ENCODE measurements at regions not wholly inside any gene's neighbourhood (a gene's known extent, or its start where the extent isn't known, plus 50 kb on each side); places are given as distances from the start of the nearest gene placed in this dataset.

DNA sequence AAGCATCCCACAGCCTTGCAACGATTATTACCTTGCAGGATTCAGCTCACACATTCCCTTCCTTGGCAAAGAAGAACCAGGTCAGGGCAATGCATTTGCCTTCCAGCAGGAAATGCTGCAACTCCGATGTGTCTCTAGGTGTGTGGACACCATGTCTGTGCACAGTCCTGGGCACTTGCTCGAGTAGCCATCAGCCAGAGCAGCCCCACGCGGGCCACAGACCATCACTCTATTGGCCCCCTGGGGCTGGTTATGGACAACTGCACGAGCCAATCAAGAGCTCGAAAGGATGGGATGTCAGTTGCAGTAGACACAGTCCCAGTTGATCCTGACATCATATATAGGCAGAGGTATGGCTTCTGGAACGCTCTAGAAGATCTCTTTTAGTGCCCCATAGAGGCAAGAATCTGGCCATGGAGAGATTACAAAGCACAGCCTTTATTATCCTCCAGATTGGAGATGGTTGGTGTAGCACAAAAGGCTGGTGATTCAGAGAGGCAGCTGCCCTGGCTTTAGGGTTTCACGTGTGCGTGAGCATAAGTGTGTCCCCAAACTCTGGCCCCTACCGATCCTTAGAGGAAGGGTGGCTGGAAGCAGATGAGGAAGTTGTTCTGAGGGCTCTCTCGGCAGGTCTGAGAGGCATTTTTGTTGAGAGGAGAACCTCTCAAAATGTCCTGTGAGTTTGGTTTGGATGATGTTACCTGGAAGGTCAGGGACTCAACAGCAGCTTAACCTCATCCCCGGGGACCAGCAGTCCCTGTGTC lies 403.8 kb downstream of the SEC14L1 start:
- Histone ChIP-seq H3K4me2 (ENCODE audit: low read length) (no peak overlapping the region), H3K9me2 (replicated peaks; ENCODE audit: control insufficient read depth, low read length) (no peaks in the 10 kb centered on the region), H4K20me1 (ENCODE audit: control insufficient read depth, insufficient read depth, low read depth, low read length) (no peaks in the 10 kb centered on the region), H3K9me3 (ENCODE audit: control insufficient read depth, insufficient read depth, low read length) (no peaks in the 10 kb centered on the region), H3K4me3 (ENCODE audit: low read length) (no peak overlapping the region), H3F3A (ENCODE audit: control insufficient read depth, insufficient read depth) (no peaks in the 10 kb centered on the region), H3K27ac (ENCODE audit: low read depth, low read length) (no peak overlapping the region), H3K4me1 (ENCODE audit: control insufficient read depth, low read length) (peaks cover 7% of the 10 kb centered on the region), H3K27me3 (ENCODE audit: control insufficient read depth, low read length) (peaks cover 21% of the 10 kb centered on the region), H3K36me3 (ENCODE audit: control insufficient read depth, low read length) (no peaks in the 10 kb centered on the region), H3K79me2 (ENCODE audit: control insufficient read depth, low read length) (no peaks in the 10 kb centered on the region)
- TF ChIP-seq EZH2phosphoT487 (IDR thresholded peaks at IDR 0.05; ENCODE audit: borderline replicate concordance, low read length) (no peak), CTCF (IDR thresholded peaks at IDR 0.05; ENCODE audit: low read depth, low read length, poor library complexity, severe bottlenecking) (no peak)

- TF ChIP-seq EZH2phosphoT487 (IDR thresholded peaks at IDR 0.05; ENCODE audit: borderline replicate concordance, low read length) (no peak), CTCF (IDR thresholded peaks at IDR 0.05; ENCODE audit: low read depth, low read length, poor library complexity, severe bottlenecking) (no peak)
- no peaks in the 10 kb centered on the region for H3K79me2 ChIP-seq (ENCODE audit: control insufficient read depth, low read length)
- no peaks in the 10 kb centered on the region for H3K9me3 ChIP-seq (ENCODE audit: control insufficient read depth, insufficient read depth, low read length)
- no peak overlapping the region for H3K27ac ChIP-seq (ENCODE audit: low read depth, low read length)
- no peaks in the 10 kb centered on the region for H3K9me2 ChIP-seq (replicated peaks; ENCODE audit: control insufficient read depth, low read length)
- H4K20me1 ChIP-seq (ENCODE audit: control insufficient read depth, insufficient read depth, low read depth, low read length): no peaks in the 10 kb centered on the region
- peaks cover 18% of the 10 kb centered on the region for H3K27me3 ChIP-seq (ENCODE audit: control insufficient read depth, low read length)
- H3K4me2 ChIP-seq (ENCODE audit: low read length): no peak overlapping the region
- H3K4me3 ChIP-seq (ENCODE audit: low read length): no peak overlapping the region
- H3K4me1 ChIP-seq (ENCODE audit: control insufficient read depth, low read length): no peaks in the 10 kb centered on the region
- H3K36me3 ChIP-seq (ENCODE audit: control insufficient read depth, low read length): no peaks in the 10 kb centered on the region
- H3F3A ChIP-seq (ENCODE audit: control insufficient read depth, insufficient read depth): no peaks in the 10 kb centered on the region
Observed at GRCh38 chr17:77546772-77547241, 406.0 kb downstream of the SEC14L1 start.

- Histone ChIP-seq H3K4me2 (ENCODE audit: low read length) (no peak overlapping the region), H3K27ac (ENCODE audit: low read depth, low read length) (no peak overlapping the region), H4K20me1 (ENCODE audit: control insufficient read depth, insufficient read depth, low read depth, low read length) (no peaks in the 10 kb centered on the region), H3K9me2 (replicated peaks; ENCODE audit: control insufficient read depth, low read length) (no peaks in the 10 kb centered on the region), H3F3A (ENCODE audit: control insufficient read depth, insufficient read depth) (no peaks in the 10 kb centered on the region), H3K4me3 (ENCODE audit: low read length) (no peak overlapping the region), H3K27me3 (ENCODE audit: control insufficient read depth, low read length) (peaks cover 18% of the 10 kb centered on the region), H3K4me1 (ENCODE audit: control insufficient read depth, low read length) (peaks cover 3% of the 10 kb centered on the region; the same call in 1 of the 2 replicates), H3K9me3 (ENCODE audit: control insufficient read depth, insufficient read depth, low read length) (no peaks in the 10 kb centered on the region), H3K79me2 (ENCODE audit: control insufficient read depth, low read length) (no peaks in the 10 kb centered on the region), H3K36me3 (ENCODE audit: control insufficient read depth, low read length) (no peaks in the 10 kb centered on the region)
- TF ChIP-seq EZH2phosphoT487 (IDR thresholded peaks at IDR 0.05; ENCODE audit: borderline replicate concordance, low read length): no peak
- no peak for TF ChIP-seq CTCF (IDR thresholded peaks at IDR 0.05; ENCODE audit: low read depth, low read length, poor library complexity, severe bottlenecking)
Observed at GRCh38 chr17:77548967-77549366, 408.2 kb downstream of the SEC14L1 start.
